ENCODE measurements at regions not wholly inside any gene's neighbourhood (a gene's known extent, or its start where the extent isn't known, plus 50 kb on each side); places are given as distances from the start of the nearest gene placed in this dataset.

DNA sequence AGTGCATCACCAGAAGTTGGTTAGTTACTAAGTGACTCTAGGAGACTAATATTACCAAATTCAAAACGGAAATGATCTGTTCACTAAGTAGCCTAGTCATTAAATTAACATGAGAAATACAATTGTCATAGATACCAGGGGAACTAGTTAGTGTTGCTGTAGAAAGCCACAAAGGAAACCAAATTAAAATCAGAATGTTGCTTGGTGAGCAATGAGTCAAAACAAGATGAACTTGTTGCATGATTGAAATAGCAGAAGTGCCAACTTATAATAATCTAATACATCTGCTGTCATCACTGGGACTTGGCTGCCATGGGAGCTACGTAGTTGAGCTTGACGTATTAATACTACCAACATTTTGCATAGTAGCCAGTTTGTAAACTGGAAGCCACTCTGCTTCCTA is 458.1 kb downstream of the DIPK2A start:
- Histone ChIP-seq H3K36me3 (ENCODE audit: insufficient read depth, low read length) (no peaks in the 10 kb centered on the region), H3K79me2 (ENCODE audit: insufficient read depth, low read length) (no peaks in the 10 kb centered on the region), H3K27me3 (ENCODE audit: insufficient read depth, low read length) (no peaks in the 10 kb centered on the region), H3K27ac (ENCODE audit: low read depth, low read length) (no peak overlapping the region), H3K4me2 (ENCODE audit: insufficient read depth, low read length) (no peak overlapping the region), H4K20me1 (ENCODE audit: insufficient read depth, low read length) (no peaks in the 10 kb centered on the region), H3K9me3 (ENCODE audit: low read depth, low read length) (no peaks in the 10 kb centered on the region), H3K4me3 (ENCODE audit: insufficient read depth, low read length) (no peak overlapping the region), H3K4me1 (ENCODE audit: insufficient read depth, low read length) (no peaks in the 10 kb centered on the region), H2AFZ (ENCODE audit: low read length) (no peak overlapping the region)
- TF ChIP-seq, protein P1, sequence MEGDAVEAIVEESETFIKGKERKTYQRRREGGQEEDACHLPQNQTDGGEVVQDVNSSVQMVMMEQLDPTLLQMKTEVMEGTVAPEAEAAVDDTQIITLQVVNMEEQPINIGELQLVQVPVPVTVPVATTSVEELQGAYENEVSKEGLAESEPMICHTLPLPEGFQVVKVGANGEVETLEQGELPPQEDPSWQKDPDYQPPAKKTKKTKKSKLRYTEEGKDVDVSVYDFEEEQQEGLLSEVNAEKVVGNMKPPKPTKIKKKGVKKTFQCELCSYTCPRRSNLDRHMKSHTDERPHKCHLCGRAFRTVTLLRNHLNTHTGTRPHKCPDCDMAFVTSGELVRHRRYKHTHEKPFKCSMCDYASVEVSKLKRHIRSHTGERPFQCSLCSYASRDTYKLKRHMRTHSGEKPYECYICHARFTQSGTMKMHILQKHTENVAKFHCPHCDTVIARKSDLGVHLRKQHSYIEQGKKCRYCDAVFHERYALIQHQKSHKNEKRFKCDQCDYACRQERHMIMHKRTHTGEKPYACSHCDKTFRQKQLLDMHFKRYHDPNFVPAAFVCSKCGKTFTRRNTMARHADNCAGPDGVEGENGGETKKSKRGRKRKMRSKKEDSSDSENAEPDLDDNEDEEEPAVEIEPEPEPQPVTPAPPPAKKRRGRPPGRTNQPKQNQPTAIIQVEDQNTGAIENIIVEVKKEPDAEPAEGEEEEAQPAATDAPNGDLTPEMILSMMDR (IDR thresholded peaks at IDR 0.05; ENCODE audit: extremely low read depth, low read depth, low read length): no peak
- no peak for DNase-seq (ENCODE audit: insufficient read length, low spot score, missing footprints)

DNA sequence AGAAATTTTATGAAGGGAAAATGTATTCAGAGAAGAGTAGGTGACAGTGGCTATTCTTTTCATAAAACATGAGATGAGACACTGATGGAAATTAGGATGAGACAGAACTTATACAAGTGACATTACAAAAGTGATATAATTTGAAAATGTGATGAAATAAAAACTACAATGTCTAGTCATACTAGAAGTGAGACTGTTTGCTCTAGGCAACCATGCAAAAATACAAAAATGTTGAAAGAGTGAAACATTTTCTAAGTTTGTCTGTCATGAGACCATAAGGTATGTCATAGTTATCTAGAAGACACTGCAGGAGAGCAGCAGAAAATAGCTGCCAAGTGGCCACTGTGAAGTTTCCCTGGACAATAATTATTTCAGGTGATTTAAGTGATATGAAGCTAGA is 459.5 kb downstream of the DIPK2A start:
- Histone ChIP-seq H3K4me3 (ENCODE audit: insufficient read depth, low read length) (no peak overlapping the region), H3K27me3 (ENCODE audit: insufficient read depth, low read length) (no peaks in the 10 kb centered on the region), H3K4me1 (ENCODE audit: insufficient read depth, low read length) (no peaks in the 10 kb centered on the region), H2AFZ (ENCODE audit: low read length) (no peak overlapping the region), H4K20me1 (ENCODE audit: insufficient read depth, low read length) (no peaks in the 10 kb centered on the region), H3K9me3 (ENCODE audit: low read depth, low read length) (no peaks in the 10 kb centered on the region), H3K36me3 (ENCODE audit: insufficient read depth, low read length) (no peaks in the 10 kb centered on the region), H3K27ac (ENCODE audit: low read depth, low read length) (no peak overlapping the region), H3K4me2 (ENCODE audit: insufficient read depth, low read length) (no peak overlapping the region), H3K79me2 (ENCODE audit: insufficient read depth, low read length) (no peaks in the 10 kb centered on the region)
- TF ChIP-seq, protein P1 (IDR thresholded peaks at IDR 0.05; ENCODE audit: extremely low read depth, low read depth, low read length): no peak
- DNase-seq (ENCODE audit: insufficient read length, low spot score, missing footprints): no peak

DNA sequence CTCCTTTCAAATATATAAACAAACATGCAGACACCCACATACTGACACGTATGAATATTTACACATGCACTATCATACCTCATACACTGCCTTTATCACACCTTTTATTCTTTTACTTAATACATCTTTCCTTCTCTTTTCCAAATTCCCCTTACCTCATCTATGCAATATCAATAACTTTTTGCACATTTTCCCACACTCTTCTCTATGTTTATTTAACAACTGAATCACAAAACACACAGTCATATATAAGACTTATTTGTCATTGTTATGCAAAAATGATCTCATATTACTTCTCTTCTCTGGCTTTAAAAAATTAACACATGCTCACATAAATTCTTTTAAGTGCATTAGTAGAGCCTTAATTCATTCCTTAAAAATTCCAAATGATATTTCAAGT is 461.4 kb downstream of the DIPK2A start:
- Histone ChIP-seq H3K36me3 (ENCODE audit: insufficient read depth, low read length) (no peaks in the 10 kb centered on the region), H2AFZ (ENCODE audit: low read length) (no peak overlapping the region), H3K27ac (ENCODE audit: low read depth, low read length) (no peak overlapping the region), H3K27me3 (ENCODE audit: insufficient read depth, low read length) (no peaks in the 10 kb centered on the region), H4K20me1 (ENCODE audit: insufficient read depth, low read length) (no peaks in the 10 kb centered on the region), H3K4me1 (ENCODE audit: insufficient read depth, low read length) (no peaks in the 10 kb centered on the region), H3K79me2 (ENCODE audit: insufficient read depth, low read length) (no peaks in the 10 kb centered on the region), H3K9me3 (ENCODE audit: low read depth, low read length) (no peaks in the 10 kb centered on the region), H3K4me3 (ENCODE audit: insufficient read depth, low read length) (no peak overlapping the region), H3K4me2 (ENCODE audit: insufficient read depth, low read length) (no peak overlapping the region)
- TF ChIP-seq, protein P1 (IDR thresholded peaks at IDR 0.05; ENCODE audit: extremely low read depth, low read depth, low read length): no peak
- DNase-seq (ENCODE audit: insufficient read length, low spot score, missing footprints): no peak

DNA sequence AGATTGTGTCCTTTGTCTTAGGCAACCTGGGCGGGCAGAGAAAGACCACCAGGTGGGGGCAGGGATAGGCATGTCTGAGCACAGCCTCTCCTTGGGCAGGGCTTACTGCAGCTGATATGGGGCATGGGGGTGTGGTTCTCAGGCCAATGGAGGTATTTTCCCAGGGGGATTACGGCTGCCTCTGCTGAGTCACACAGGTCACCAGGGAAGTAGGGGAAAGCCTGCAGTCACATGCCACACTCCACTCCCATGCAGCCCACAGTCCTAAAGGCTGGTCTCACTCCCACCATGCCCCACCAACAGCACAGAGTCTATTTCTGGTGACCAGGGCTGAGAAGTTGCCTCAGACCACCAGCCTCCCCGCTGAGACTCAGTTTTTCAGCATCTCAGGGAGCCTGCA is 466.4 kb downstream of the DIPK2A start:
- Histone ChIP-seq H3K4me2 (ENCODE audit: insufficient read depth, low read length) (no peak overlapping the region), H3K79me2 (ENCODE audit: insufficient read depth, low read length) (no peaks in the 10 kb centered on the region), H4K20me1 (ENCODE audit: insufficient read depth, low read length) (no peaks in the 10 kb centered on the region), H3K9me3 (ENCODE audit: low read depth, low read length) (no peaks in the 10 kb centered on the region), H3K27ac (ENCODE audit: low read depth, low read length) (no peak overlapping the region), H3K4me1 (ENCODE audit: insufficient read depth, low read length) (no peaks in the 10 kb centered on the region), H3K36me3 (ENCODE audit: insufficient read depth, low read length) (no peaks in the 10 kb centered on the region), H3K27me3 (ENCODE audit: insufficient read depth, low read length) (no peaks in the 10 kb centered on the region), H3K4me3 (ENCODE audit: insufficient read depth, low read length) (no peak overlapping the region), H2AFZ (ENCODE audit: low read length) (no peak overlapping the region)
- no peak for DNase-seq (ENCODE audit: insufficient read length, low spot score, missing footprints)
- TF ChIP-seq, protein P1 (IDR thresholded peaks at IDR 0.05; ENCODE audit: extremely low read depth, low read depth, low read length): no peak

Measured in osteoblast (primary cell).